Stimulated activated CD8-positive, alpha-beta memory T cell treated with anti-CD3 and anti-CD28 coated beads, Interleukin-15, amount 100 ng/mL, for 48 hours (primary cell): ENCODE measurements at regions not wholly inside any gene's neighbourhood (a gene's known extent, or its start where the extent isn't known, plus 50 kb on each side); places are given as distances from the start of the nearest gene placed in this dataset.

Experiments used
- DNase-seq, 2 donors: peaks; one replicate each; pipeline ENCODE4 v3.0.0-alpha.2; 2020; ENCODE audit warnings: low read depth in 2 of 2

- DNase-seq: no peak
Observed at GRCh38 chr4:18398661-18399060, 377.1 kb upstream of the LCORL start.

GRCh38 chr4:18397681-18398390 lies 376.3 kb upstream of the LCORL start:
- no peak for DNase-seq

- DNase-seq: no peak
Observed at GRCh38 chr4:18394656-18395055, 373.1 kb upstream of the LCORL start.

GRCh38 chr4:18391354-18391728 lies 369.8 kb upstream of the LCORL start:
- DNase-seq: no peak

GRCh38 chr4:18390655-18391353 lies 369.2 kb upstream of the LCORL start:
- DNase-seq: no peak

GRCh38 chr4:18389115-18389514 lies 367.6 kb upstream of the LCORL start:
- DNase-seq: no peak

- no peak for DNase-seq
Observed at GRCh38 chr4:18388039-18388438, 366.5 kb upstream of the LCORL start.

- no peak for DNase-seq
Observed at GRCh38 chr4:18381186-18381585, 359.6 kb upstream of the LCORL start.

GRCh38 chr4:18369561-18369960 lies 348.0 kb upstream of the LCORL start:
- no peak for DNase-seq

- no peak for DNase-seq
Observed at GRCh38 chr4:18366892-18367291, 345.3 kb upstream of the LCORL start.

- no peak for DNase-seq
Observed at GRCh38 chr4:18366136-18366535, 344.6 kb upstream of the LCORL start.

- DNase-seq: no peak
Observed at GRCh38 chr4:18343581-18343980, 322.0 kb upstream of the LCORL start.

GRCh38 chr4:18342847-18343246 lies 321.3 kb upstream of the LCORL start:
- no peak for DNase-seq

GRCh38 chr4:18321956-18322530 lies 300.5 kb upstream of the LCORL start:
- no peak for DNase-seq

GRCh38 chr4:18319431-18319830 lies 297.9 kb upstream of the LCORL start:
- no peak for DNase-seq

GRCh38 chr4:18318682-18319388 lies 297.3 kb upstream of the LCORL start:
- no peak for DNase-seq

- DNase-seq: no peak
Observed at GRCh38 chr4:18314731-18315130, 293.2 kb upstream of the LCORL start.

GRCh38 chr4:18297684-18298083 lies 276.1 kb upstream of the LCORL start:
- DNase-seq: no peak

- DNase-seq: no peak
Observed at GRCh38 chr4:18296411-18296810, 274.9 kb upstream of the LCORL start.

- no peak for DNase-seq
Observed at GRCh38 chr4:18294846-18295245, 273.3 kb upstream of the LCORL start.

- no peak for DNase-seq
Observed at GRCh38 chr4:18294021-18294420, 272.5 kb upstream of the LCORL start.

- DNase-seq: no peak
Observed at GRCh38 chr4:18292411-18292810, 270.9 kb upstream of the LCORL start.

- DNase-seq: no peak
Observed at GRCh38 chr4:18291981-18292380, 270.4 kb upstream of the LCORL start.
